HEK293 (cell line): ENCODE measurements at regions not wholly inside any gene's neighbourhood (a gene's known extent, or its start where the extent isn't known, plus 50 kb on each side); places are given as distances from the start of the nearest gene placed in this dataset.

Experiments used
- CTCF ChIA-PET: fragments of 350-600 bp; formaldehyde crosslinking; extraction: SDS; loops from one replicate; lab custom pipeline; 2021; ENCODE audit warnings: antibody characterized with exemption; lab: Yijun Ruan, JAX
- POLR2A ChIA-PET: fragments of 300-600 bp; formaldehyde crosslinking; extraction: SDS; loops from one replicate; lab custom pipeline; 2020; ENCODE audit warnings: antibody characterized with exemption, inconsistent platforms; lab: Yijun Ruan, JAX
- H3K27ac ChIP-seq: fragments of 200-500 bp; sonication (Bioruptor generic); 2 replicates; pipeline ENCODE4 v1.5.1; 2014; ENCODE audit warnings: low read depth, low read length, control low read depth, inconsistent platforms; ENCODE audit errors: extremely low read depth
- H3K36me3 ChIP-seq, 2 experiments: fragments of 200-500 bp in 1 of 2; sonication (Bioruptor generic) in 1 of 2; 1 replicate in 1 of 2; 2 replicates in 1 of 2; pipeline ENCODE4 v1.5.1; 2014 to 2017; ENCODE audit warnings: inconsistent platforms in 2 of 2, low read length in 2 of 2; ENCODE audit not compliant: control insufficient read depth in 2 of 2, insufficient read depth in 1 of 2
- H3K4me1 ChIP-seq: fragments of 200-500 bp; sonication (Bioruptor generic); 2 replicates; pipeline ENCODE4 v1.5.1; 2014; ENCODE audit warnings: mild to moderate bottlenecking, low read length, inconsistent platforms; ENCODE audit not compliant: control insufficient read depth, insufficient read depth
- H3K4me3 ChIP-seq: 2 replicates; pipeline ENCODE4 v1.5.1; 2011; ENCODE audit warnings: low read depth, mild to moderate bottlenecking, control low read depth, low read length, moderate library complexity
- H3K9me3 ChIP-seq: fragments of 200-500 bp; sonication (Bioruptor generic); 2 replicates; pipeline ENCODE4 v1.5.1; 2014; ENCODE audit warnings: low read depth, low read length, inconsistent platforms; ENCODE audit not compliant: control insufficient read depth, insufficient read depth
- BCL6B ChIP-seq: fragments of 450-650 bp; formaldehyde crosslinking; IDR thresholded peaks from 2 replicates; pipeline ENCODE4 v1.5.1; 2017; ENCODE audit warnings: missing biosample characterization, missing genetic modification characterization
- GLI2 ChIP-seq: fragments of 450-650 bp; formaldehyde crosslinking; IDR thresholded peaks from 2 replicates; pipeline ENCODE4; 2017; ENCODE audit warnings: missing biosample characterization, missing genetic modification characterization, low read depth, borderline replicate concordance
- HOXA7 ChIP-seq: sonication (generic); formaldehyde crosslinking; IDR thresholded peaks from 2 replicates; pipeline ENCODE4 v1.8.1; 2022; ENCODE audit warnings: missing genetic modification reagents, borderline replicate concordance
- KLF1 ChIP-seq: fragments of 450-650 bp; formaldehyde crosslinking; IDR thresholded peaks from 2 replicates; pipeline ENCODE4 v1.5.1; 2016; ENCODE audit warnings: missing biosample characterization, missing genetic modification characterization
- MEIS1 ChIP-seq: sonication (generic); formaldehyde crosslinking; IDR thresholded peaks from 2 replicates; pipeline ENCODE4 v1.8.1; 2022; ENCODE audit warnings: missing genetic modification reagents, mild to moderate bottlenecking, borderline replicate concordance
- TSHZ1 ChIP-seq: fragments of 450-650 bp; formaldehyde crosslinking; IDR thresholded peaks from 2 replicates; pipeline ENCODE4 v1.5.1; 2016; ENCODE audit warnings: missing biosample characterization, missing genetic modification characterization, borderline replicate concordance
- ZFP69B ChIP-seq: fragments of 450-650 bp; formaldehyde crosslinking; IDR thresholded peaks from 2 replicates; pipeline ENCODE4 v1.5.1; 2016; ENCODE audit warnings: missing biosample characterization, missing genetic modification characterization
- ZNF114 ChIP-seq: fragments of 450-650 bp; formaldehyde crosslinking; IDR thresholded peaks from 2 replicates; pipeline ENCODE4 v1.5.0; 2017; ENCODE audit warnings: missing biosample characterization, missing genetic modification characterization
- ZNF184 ChIP-seq: fragments of 450-650 bp; IDR thresholded peaks from 2 replicates; pipeline ENCODE4 v1.5.1; 2018; ENCODE audit warnings: missing biosample characterization, mild to moderate bottlenecking, missing genetic modification characterization
- ZNF302 ChIP-seq: fragments of 450-650 bp; formaldehyde crosslinking; IDR thresholded peaks from 2 replicates; pipeline ENCODE4 v1.5.1; 2016; ENCODE audit warnings: missing biosample characterization, missing genetic modification characterization, low read depth
- ZNF404 ChIP-seq: fragments of 450-650 bp; formaldehyde crosslinking; IDR thresholded peaks from 2 replicates; pipeline ENCODE4 v1.5.1; 2017; ENCODE audit warnings: missing biosample characterization, missing genetic modification characterization
- ZNF549 ChIP-seq: fragments of 450-650 bp; IDR thresholded peaks from 2 replicates; pipeline ENCODE4 v1.5.1; 2018; ENCODE audit warnings: missing biosample characterization, missing genetic modification characterization, mild to moderate bottlenecking, inconsistent platforms, moderate library complexity
- ZNF555 ChIP-seq: fragments of 450-650 bp; formaldehyde crosslinking; conservative IDR thresholded peaks from 2 replicates; pipeline ENCODE4 v1.5.1; 2017; ENCODE audit warnings: missing biosample characterization, mild to moderate bottlenecking, missing genetic modification characterization, inconsistent platforms
- ZNF791 ChIP-seq: fragments of 450-650 bp; formaldehyde crosslinking; IDR thresholded peaks from 2 replicates; pipeline ENCODE4 v1.5.1; 2016; ENCODE audit warnings: missing biosample characterization, missing genetic modification characterization
- ZSCAN16 ChIP-seq: fragments of 450-650 bp; formaldehyde crosslinking; IDR thresholded peaks from 2 replicates; pipeline ENCODE4 v1.5.1; 2016; ENCODE audit warnings: missing biosample characterization, missing genetic modification characterization
- ZSCAN30 ChIP-seq: fragments of 450-650 bp; IDR thresholded peaks from 2 replicates; pipeline ENCODE4 v1.5.1; 2018; ENCODE audit warnings: missing biosample characterization, mild to moderate bottlenecking, missing genetic modification characterization, moderate library complexity
- TF ChIP-seq, protein P1 (sequence below): fragments of 450-650 bp; formaldehyde crosslinking; IDR thresholded peaks from 2 replicates; pipeline ENCODE4 v1.5.1; 2016; ENCODE audit warnings: missing biosample characterization, missing genetic modification characterization
- TF ChIP-seq, protein P2 (sequence below): sonication (generic); formaldehyde crosslinking; IDR thresholded peaks from 2 replicates; pipeline ENCODE4 v1.8.1; 2022; ENCODE audit warnings: mild to moderate bottlenecking, moderate library complexity, missing genetic modification reagents
- TF ChIP-seq, protein P3 (sequence below): fragments of 450-650 bp; formaldehyde crosslinking; IDR thresholded peaks from 2 replicates; pipeline ENCODE4 v1.5.1; 2016; ENCODE audit warnings: missing biosample characterization, missing genetic modification characterization
- TF ChIP-seq, protein P4 (sequence below): fragments of 450-650 bp; formaldehyde crosslinking; IDR thresholded peaks from 2 replicates; pipeline ENCODE4 v1.5.1; 2017; ENCODE audit warnings: missing biosample characterization, missing genetic modification characterization

- no peak overlapping the region for H3K4me3 ChIP-seq
- H3K36me3 ChIP-seq, result no peaks in the 10 kb centered on the region
- H3K9me3 ChIP-seq, result no peaks in the 10 kb centered on the region
- H3K4me1 ChIP-seq, result no peaks in the 10 kb centered on the region
- POLR2A ChIA-PET, result no interaction called here
- no peak overlapping the region for H3K27ac ChIP-seq
- TF ChIP-seq ZNF791 (tag by site-specific recombination), result no peak
- CTCF ChIA-PET, result no interaction called here
These were observed 610.2 kb downstream of the TBL1XR1 start for GRCh38 chr3:176587089-176587488.

- Histone ChIP-seq H3K9me3 (no peaks in the 10 kb centered on the region), H3K36me3 (no peaks in the 10 kb centered on the region), H3K4me1 (no peaks in the 10 kb centered on the region), H3K27ac (no peak overlapping the region), H3K4me3 (no peak overlapping the region)
- ChIA-PET POLR2A (no interaction called here), CTCF (no interaction called here)
- TF ChIP-seq, protein P1, sequence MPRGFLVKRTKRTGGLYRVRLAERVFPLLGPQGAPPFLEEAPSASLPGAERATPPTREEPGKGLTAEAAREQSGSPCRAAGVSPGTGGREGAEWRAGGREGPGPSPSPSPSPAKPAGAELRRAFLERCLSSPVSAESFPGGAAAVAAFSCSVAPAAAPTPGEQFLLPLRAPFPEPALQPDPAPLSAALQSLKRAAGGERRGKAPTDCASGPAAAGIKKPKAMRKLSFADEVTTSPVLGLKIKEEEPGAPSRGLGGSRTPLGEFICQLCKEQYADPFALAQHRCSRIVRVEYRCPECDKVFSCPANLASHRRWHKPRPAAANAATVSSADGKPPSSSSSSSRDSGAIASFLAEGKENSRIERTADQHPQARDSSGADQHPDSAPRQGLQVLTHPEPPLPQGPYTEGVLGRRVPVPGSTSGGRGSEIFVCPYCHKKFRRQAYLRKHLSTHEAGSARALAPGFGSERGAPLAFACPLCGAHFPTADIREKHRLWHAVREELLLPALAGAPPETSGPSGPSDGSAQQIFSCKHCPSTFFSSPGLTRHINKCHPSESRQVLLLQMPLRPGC (tag by site-specific recombination), result no peak
- TF ChIP-seq ZNF404 (tag by site-specific recombination) (no peak), MEIS1 (no peak), ZNF549 (tag by site-specific recombination) (no peak), HOXA7 (CRISPR knock-in tag) (no peak)
These were observed 612.7 kb downstream of the TBL1XR1 start for GRCh38 chr3:176584413-176585176.

DNA sequence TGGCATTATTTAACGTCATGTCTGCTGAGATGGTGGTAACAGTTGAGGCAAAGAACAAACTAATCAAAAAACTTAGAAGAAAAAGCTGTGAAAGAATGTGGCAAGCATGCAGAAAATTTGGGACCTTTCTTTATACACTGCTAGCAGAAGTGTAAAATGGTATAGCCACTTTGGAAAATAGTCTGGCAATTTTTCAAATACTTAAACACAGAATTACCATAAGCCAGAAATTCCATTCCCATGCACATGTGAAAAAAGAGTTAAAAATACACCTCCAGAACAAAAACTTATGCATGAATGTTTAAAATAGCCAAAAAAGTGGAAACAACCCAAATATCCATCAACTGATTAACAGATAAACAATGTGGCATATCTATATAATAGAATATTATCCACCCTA lies 613.3 kb downstream of the TBL1XR1 start:
- TF ChIP-seq ZNF791 (tag by site-specific recombination) (no peak), GLI2 (no peak), TSHZ1 (tag by site-specific recombination) (no peak), ZFP69B (no peak), BCL6B (tag by site-specific recombination) (no peak), ZNF184 (no peak), ZSCAN30 (tag by site-specific recombination) (no peak), ZSCAN16 (tag by site-specific recombination) (no peak), ZNF555 (no peak), ZNF114 (tag by site-specific recombination) (no peak), ZNF302 (tag by site-specific recombination) (no peak), KLF1 (tag by site-specific recombination) (no peak)
- TF ChIP-seq, protein P2, sequence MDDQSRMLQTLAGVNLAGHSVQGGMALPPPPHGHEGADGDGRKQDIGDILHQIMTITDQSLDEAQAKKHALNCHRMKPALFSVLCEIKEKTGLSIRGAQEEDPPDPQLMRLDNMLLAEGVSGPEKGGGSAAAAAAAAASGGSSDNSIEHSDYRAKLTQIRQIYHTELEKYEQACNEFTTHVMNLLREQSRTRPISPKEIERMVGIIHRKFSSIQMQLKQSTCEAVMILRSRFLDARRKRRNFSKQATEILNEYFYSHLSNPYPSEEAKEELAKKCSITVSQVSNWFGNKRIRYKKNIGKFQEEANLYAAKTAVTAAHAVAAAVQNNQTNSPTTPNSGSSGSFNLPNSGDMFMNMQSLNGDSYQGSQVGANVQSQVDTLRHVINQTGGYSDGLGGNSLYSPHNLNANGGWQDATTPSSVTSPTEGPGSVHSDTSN (CRISPR knock-in tag), result no peak
- TF ChIP-seq, protein P3, sequence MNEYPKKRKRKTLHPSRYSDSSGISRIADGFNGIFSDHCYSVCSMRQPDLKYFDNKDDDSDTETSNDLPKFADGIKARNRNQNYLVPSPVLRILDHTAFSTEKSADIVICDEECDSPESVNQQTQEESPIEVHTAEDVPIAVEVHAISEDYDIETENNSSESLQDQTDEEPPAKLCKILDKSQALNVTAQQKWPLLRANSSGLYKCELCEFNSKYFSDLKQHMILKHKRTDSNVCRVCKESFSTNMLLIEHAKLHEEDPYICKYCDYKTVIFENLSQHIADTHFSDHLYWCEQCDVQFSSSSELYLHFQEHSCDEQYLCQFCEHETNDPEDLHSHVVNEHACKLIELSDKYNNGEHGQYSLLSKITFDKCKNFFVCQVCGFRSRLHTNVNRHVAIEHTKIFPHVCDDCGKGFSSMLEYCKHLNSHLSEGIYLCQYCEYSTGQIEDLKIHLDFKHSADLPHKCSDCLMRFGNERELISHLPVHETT, result no peak
- TF ChIP-seq, protein P4, sequence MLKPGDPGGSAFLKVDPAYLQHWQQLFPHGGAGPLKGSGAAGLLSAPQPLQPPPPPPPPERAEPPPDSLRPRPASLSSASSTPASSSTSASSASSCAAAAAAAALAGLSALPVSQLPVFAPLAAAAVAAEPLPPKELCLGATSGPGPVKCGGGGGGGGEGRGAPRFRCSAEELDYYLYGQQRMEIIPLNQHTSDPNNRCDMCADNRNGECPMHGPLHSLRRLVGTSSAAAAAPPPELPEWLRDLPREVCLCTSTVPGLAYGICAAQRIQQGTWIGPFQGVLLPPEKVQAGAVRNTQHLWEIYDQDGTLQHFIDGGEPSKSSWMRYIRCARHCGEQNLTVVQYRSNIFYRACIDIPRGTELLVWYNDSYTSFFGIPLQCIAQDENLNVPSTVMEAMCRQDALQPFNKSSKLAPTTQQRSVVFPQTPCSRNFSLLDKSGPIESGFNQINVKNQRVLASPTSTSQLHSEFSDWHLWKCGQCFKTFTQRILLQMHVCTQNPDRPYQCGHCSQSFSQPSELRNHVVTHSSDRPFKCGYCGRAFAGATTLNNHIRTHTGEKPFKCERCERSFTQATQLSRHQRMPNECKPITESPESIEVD (tag by site-specific recombination), result no peak
- POLR2A ChIA-PET, result no interaction called here
- no peaks in the 10 kb centered on the region for H3K4me1 ChIP-seq
- no peak overlapping the region for H3K4me3 ChIP-seq
- no peaks in the 10 kb centered on the region for H3K9me3 ChIP-seq
- CTCF ChIA-PET, result no interaction called here
- no peaks in the 10 kb centered on the region for H3K36me3 ChIP-seq
- no peak overlapping the region for H3K27ac ChIP-seq
